B cell (primary cell): ENCODE measurements at regions not wholly inside any gene's neighbourhood (a gene's known extent, or its start where the extent isn't known, plus 50 kb on each side); places are given as distances from the start of the nearest gene placed in this dataset.
"Not testable (repeated sequence)": the region's sequence is repeated elsewhere in the genome, so short reads cannot be mapped to it uniquely, and the experiment has no call there.

Source experiments
- ATAC-seq: fragments of 200-7000 bp; cut with Tn5 transposase; one replicate; pipeline ENCODE4 v1.10.0; 2021; ENCODE audit warnings: low read depth, mild to moderate bottlenecking, moderate number of reproducible peaks, moderate library complexity
- CTCF ChIA-PET: fragments of 350-600 bp; sonication (Branson Sonifier 250); formaldehyde crosslinking; loops from one replicate; lab custom pipeline; 2021; ENCODE audit warnings: antibody characterized with exemption, inconsistent platforms; lab: Charles Lee
- POLR2A ChIA-PET: fragments of 350-600 bp; sonication (Branson Sonifier 250); formaldehyde crosslinking; loops from one replicate; lab custom pipeline; 2021; ENCODE audit warnings: antibody characterized with exemption; lab: Charles Lee
- DNase-seq: peaks from one replicate; pipeline ENCODE4 v3.0.0; 2013
- H2AFZ ChIP-seq: 2 replicates; pipeline ENCODE4 v1.6.1; 2012; ENCODE audit warnings: mild to moderate bottlenecking, low read depth, low read length; ENCODE audit not compliant: insufficient read depth, poor library complexity, severe bottlenecking
- H3K27ac ChIP-seq, 2 donors: 1 replicate in 1 of 2; 2 replicates in 1 of 2; pipeline ENCODE4 v1.5.1; 2012 to 2013; ENCODE audit warnings: low read length in 2 of 2, mild to moderate bottlenecking in 2 of 2, moderate library complexity in 1 of 2
- H3K27me3 ChIP-seq, 4 experiments: fragments of 200-600 bp in 1 of 4; sonication (generic) in 1 of 4; replicated peaks in 1 of 4; 1 replicate in 2 of 4; 2 replicates in 2 of 4; pipeline versions ENCODE4 v1.6.1 to v1.7.0; 2013 to 2016; ENCODE audit warnings: low read length in 3 of 4, mild to moderate bottlenecking in 2 of 4, mixed read lengths in 1 of 4, moderate library complexity in 1 of 4; ENCODE audit not compliant: insufficient read depth in 4 of 4, control insufficient read depth in 3 of 4; ENCODE audit errors: control extremely low read depth in 1 of 4
- H3K36me3 ChIP-seq, 2 experiments: replicated peaks in 1 of 2; 1 replicate in 1 of 2; 2 replicates in 1 of 2; pipeline versions ENCODE4 v1.6.1 to v1.7.1; 2013; ENCODE audit warnings: low read length in 1 of 2; ENCODE audit not compliant: insufficient read depth in 2 of 2, control insufficient read depth in 1 of 2; ENCODE audit errors: control extremely low read depth in 1 of 2, extremely low read depth in 1 of 2
- H3K4me1 ChIP-seq, 2 donors: fragments of 200-600 bp in 1 of 2; sonication (generic) in 1 of 2; 1 replicate in 1 of 2; 2 replicates in 1 of 2; pipeline versions ENCODE4 v1.5.1 to v1.6.1; 2013 to 2017; ENCODE audit warnings: low read length in 2 of 2; ENCODE audit not compliant: control insufficient read depth in 2 of 2, insufficient read depth in 2 of 2
- H3K4me2 ChIP-seq: replicated peaks from 2 replicates; pipeline ENCODE3; 2012; ENCODE audit warnings: mild to moderate bottlenecking, low read depth, low read length; ENCODE audit not compliant: poor library complexity, severe bottlenecking
- H3K4me3 ChIP-seq, 5 experiments: fragments of 200-600 bp in 1 of 5; sonication (generic) in 1 of 5; 1 replicate in 3 of 5; 2 replicates in 2 of 5; pipeline versions ENCODE4 v1.5.1 to v1.7.0; 2011 to 2016; ENCODE audit warnings: low read length in 4 of 5, mild to moderate bottlenecking in 4 of 5, low read depth in 2 of 5, control low read depth in 1 of 5, moderate library complexity in 1 of 5; ENCODE audit not compliant: insufficient read depth in 1 of 5; ENCODE audit errors: control extremely low read depth in 1 of 5, extremely low read depth in 1 of 5
- H3K79me2 ChIP-seq: fragments of 200-600 bp; sonication (generic); one replicate; pipeline ENCODE4 v1.6.0; 2016; ENCODE audit warnings: low read length; ENCODE audit not compliant: control insufficient read depth, insufficient read depth
- H3K9ac ChIP-seq: fragments of 200-600 bp; sonication (generic); 2 replicates; pipeline ENCODE4 v1.6.1; 2017; ENCODE audit warnings: mild to moderate bottlenecking, low read length, moderate library complexity
- H3K9me3 ChIP-seq, 3 donors: one replicate each; pipeline versions ENCODE4 v1.6.1 to v1.7.1; 2013; ENCODE audit warnings: low read length in 2 of 3; ENCODE audit not compliant: control insufficient read depth in 2 of 3, insufficient read depth in 1 of 3; ENCODE audit errors: control extremely low read depth in 1 of 3
- H4K20me1 ChIP-seq: 2 replicates; pipeline ENCODE4 v1.6.0; 2012; ENCODE audit warnings: mild to moderate bottlenecking, low read length; ENCODE audit not compliant: insufficient read depth, control insufficient read depth, poor library complexity, severe bottlenecking
- H3K27ac Mint-ChIP-seq: one replicate; pipeline ENCODE4 v1.8.0; 2021; ENCODE audit warnings: mixed read lengths
- H3K27me3 Mint-ChIP-seq: one replicate; pipeline ENCODE4 v1.8.0; 2021; ENCODE audit warnings: mixed read lengths
- H3K4me1 Mint-ChIP-seq: one replicate; pipeline ENCODE4 v1.8.0; 2021; ENCODE audit warnings: mixed read lengths
- H3K4me3 Mint-ChIP-seq: one replicate; pipeline ENCODE4 v1.8.0; 2021; ENCODE audit warnings: mixed read lengths
- H3K9me3 Mint-ChIP-seq: one replicate; pipeline ENCODE4 v1.8.0; 2022; ENCODE audit warnings: mixed read lengths; ENCODE audit not compliant: insufficient read depth
- EZH2 ChIP-seq: IDR thresholded peaks from 2 replicates; pipeline ENCODE4 v1.6.1; 2012; ENCODE audit warnings: borderline replicate concordance, low read depth, mild to moderate bottlenecking, moderate library complexity, low read length; ENCODE audit not compliant: insufficient read depth, poor library complexity, severe bottlenecking
- WGBS: methylation state at CpG from one replicate; pipeline ENCODE4 v1.1.5; 2013; ENCODE audit warnings: missing lambda C conversion rate; ENCODE audit not compliant: insufficient coverage; 5-methylcytosine and 5-hydroxymethylcytosine counted together
- intact Hi-C: fragments of 100-400 bp; cut with micrococcal nuclease; formaldehyde crosslinking; loops from one replicate; pipeline ENCODE4 v1.10.0; 2022
- TF ChIP-seq, protein P1 (sequence below): fragments of 200-600 bp; IDR thresholded peaks from one replicate; pipeline ENCODE4 v1.8.0; 2022; ENCODE audit warnings: antibody characterized with exemption, mild to moderate bottlenecking

DNA sequence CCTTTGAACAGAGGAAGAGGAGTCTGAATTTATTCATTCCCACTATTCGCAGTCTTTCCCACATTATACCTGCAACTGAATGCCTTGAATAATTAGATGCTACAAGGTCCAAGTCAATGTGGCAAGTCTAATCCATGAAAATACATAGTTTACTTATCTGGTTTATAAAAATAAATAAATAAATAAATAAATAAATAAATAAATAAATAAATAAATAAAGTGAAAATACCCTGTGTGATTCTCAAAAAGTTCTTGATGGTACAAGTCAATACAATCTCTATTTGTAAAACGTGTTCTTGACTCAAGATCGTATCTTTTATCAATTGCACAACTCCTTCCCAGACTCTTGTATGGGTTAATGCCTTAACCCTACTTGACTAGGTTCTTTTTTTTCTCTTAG is 417.7 kb downstream of the ZWINT start:
- no peak for ATAC-seq
- Mint-ChIP-seq H3K9me3 (no peaks in the 10 kb centered on the region), H3K27me3 (no peaks in the 10 kb centered on the region), H3K4me1 (no peaks in the 10 kb centered on the region), H3K27ac (no peak overlapping the region), H3K4me3 (no peak overlapping the region)
- DNase-seq: no peak
- no peaks in the 10 kb centered on the region for H3K4me1 ChIP-seq
- no peak overlapping the region for H3K4me3 ChIP-seq
- no CpG with 5 or more reads among the region's 3 CpGs for WGBS
- no peak overlapping the region for H2AFZ ChIP-seq
- ChIA-PET CTCF (no interaction called here), POLR2A (no interaction called here)
- TF ChIP-seq, protein P1, sequence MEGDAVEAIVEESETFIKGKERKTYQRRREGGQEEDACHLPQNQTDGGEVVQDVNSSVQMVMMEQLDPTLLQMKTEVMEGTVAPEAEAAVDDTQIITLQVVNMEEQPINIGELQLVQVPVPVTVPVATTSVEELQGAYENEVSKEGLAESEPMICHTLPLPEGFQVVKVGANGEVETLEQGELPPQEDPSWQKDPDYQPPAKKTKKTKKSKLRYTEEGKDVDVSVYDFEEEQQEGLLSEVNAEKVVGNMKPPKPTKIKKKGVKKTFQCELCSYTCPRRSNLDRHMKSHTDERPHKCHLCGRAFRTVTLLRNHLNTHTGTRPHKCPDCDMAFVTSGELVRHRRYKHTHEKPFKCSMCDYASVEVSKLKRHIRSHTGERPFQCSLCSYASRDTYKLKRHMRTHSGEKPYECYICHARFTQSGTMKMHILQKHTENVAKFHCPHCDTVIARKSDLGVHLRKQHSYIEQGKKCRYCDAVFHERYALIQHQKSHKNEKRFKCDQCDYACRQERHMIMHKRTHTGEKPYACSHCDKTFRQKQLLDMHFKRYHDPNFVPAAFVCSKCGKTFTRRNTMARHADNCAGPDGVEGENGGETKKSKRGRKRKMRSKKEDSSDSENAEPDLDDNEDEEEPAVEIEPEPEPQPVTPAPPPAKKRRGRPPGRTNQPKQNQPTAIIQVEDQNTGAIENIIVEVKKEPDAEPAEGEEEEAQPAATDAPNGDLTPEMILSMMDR: no peak
- TF ChIP-seq EZH2: no peak
- no peaks in the 10 kb centered on the region for H4K20me1 ChIP-seq
- intact Hi-C loops: no loop called here
- no peaks in the 10 kb centered on the region for H3K27me3 ChIP-seq
- no peak overlapping the region for H3K27ac ChIP-seq
- no peak overlapping the region for H3K4me2 ChIP-seq
- H3K9me3 ChIP-seq: no peaks in the 10 kb centered on the region
- H3K9ac ChIP-seq: no peak overlapping the region
- H3K36me3 ChIP-seq: no peaks in the 10 kb centered on the region
- no peaks in the 10 kb centered on the region for H3K79me2 ChIP-seq

DNA sequence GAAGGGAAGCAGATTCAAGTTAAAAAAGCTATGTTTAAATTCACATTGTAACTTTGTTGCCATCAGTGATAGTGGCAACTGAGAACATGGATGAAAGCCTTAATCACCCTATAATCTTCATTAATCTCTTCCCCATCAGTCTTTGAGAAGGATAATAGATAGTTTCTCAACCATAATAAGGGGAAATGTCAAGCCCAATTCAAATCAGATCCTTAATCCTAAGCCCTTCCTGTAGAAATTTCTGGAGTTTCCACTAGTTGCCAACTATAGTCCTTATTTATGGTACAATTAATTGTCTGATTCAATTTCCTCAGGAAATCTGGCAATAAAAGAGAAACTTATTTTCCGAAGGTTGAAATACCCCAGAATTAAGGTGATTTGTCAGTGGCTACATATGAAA is 431.8 kb downstream of the ZWINT start:
- ChIA-PET CTCF (no interaction called here), POLR2A (no interaction called here)
- H3K4me1 ChIP-seq: no peaks in the 10 kb centered on the region
- TF ChIP-seq, protein P1: no peak
- H3K4me3 ChIP-seq: no peak overlapping the region
- H2AFZ ChIP-seq: no peak overlapping the region
- intact Hi-C loops: no loop called here
- no peaks in the 10 kb centered on the region for H3K36me3 ChIP-seq
- no CpG with 5 or more reads among the region's 1 CpG for WGBS
- H3K4me3 Mint-ChIP-seq: no peak overlapping the region
- no peaks in the 10 kb centered on the region for H3K79me2 ChIP-seq
- no peaks in the 10 kb centered on the region for H3K9me3 ChIP-seq
- no peak overlapping the region for H3K27ac Mint-ChIP-seq
- no peaks in the 10 kb centered on the region for H3K27me3 Mint-ChIP-seq
- H3K4me2 ChIP-seq: no peak overlapping the region
- DNase-seq: no peak
- H3K4me1 Mint-ChIP-seq: no peaks in the 10 kb centered on the region
- no peaks in the 10 kb centered on the region for H3K27me3 ChIP-seq
- no peaks in the 10 kb centered on the region for H4K20me1 ChIP-seq
- H3K9me3 Mint-ChIP-seq: no peaks in the 10 kb centered on the region
- no peak for ATAC-seq
- H3K9ac ChIP-seq: no peak overlapping the region
- H3K27ac ChIP-seq: no peak overlapping the region

DNA sequence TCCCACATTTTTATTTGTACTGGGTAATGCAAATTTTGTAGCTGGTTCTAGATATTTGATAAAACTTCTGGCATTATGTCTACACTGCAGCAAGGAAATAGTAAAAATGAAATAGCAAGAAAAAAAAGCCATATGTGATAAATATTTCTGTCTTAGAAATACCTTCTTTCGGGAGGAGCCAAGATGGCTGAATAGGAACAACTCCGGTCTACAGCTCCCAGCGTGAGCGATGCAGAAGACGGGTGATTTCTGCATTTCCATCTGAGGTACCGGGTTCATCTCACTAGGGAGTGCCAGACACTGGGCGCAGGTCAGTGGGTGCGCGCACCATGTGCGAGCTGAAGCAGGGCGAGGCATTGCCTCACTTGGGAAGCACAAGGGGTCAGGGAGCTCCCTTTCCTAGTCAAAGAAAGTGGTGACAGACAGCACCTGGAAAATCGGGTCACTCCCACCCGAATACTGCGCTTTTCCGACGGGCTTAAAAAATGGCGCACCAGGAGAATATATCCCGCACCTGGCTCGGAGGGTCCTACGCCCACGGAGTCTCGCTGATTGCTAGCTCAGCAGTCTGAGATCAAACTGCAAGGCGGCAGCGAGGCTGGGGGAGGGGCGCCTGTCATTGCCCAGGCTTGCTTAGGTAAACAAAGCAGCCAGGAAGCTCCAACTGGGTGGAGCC is 461.4 kb downstream of the ZWINT start:
- H3K27me3 ChIP-seq, ATAC-seq, H3K4me1 Mint-ChIP-seq, H2AFZ ChIP-seq, H3K27ac ChIP-seq, H3K27me3 Mint-ChIP-seq, intact Hi-C loops, H3K4me3 Mint-ChIP-seq, H3K36me3 ChIP-seq, H3K4me3 ChIP-seq, H3K9me3 ChIP-seq, H3K27ac Mint-ChIP-seq, H4K20me1 ChIP-seq, POLR2A ChIA-PET, H3K9me3 Mint-ChIP-seq, CTCF ChIA-PET, H3K4me2 ChIP-seq, DNase-seq, H3K4me1 ChIP-seq, H3K79me2 ChIP-seq, H3K9ac ChIP-seq: not testable (repeated sequence)
- whole genome bisulfite sequencing: 95% methylated on average over 21 of the region's 25 CpGs
